ENCODE measurements at regions not wholly inside any gene's neighbourhood (a gene's known extent, or its start where the extent isn't known, plus 50 kb on each side); places are given as distances from the start of the nearest gene placed in this dataset.
"Not testable (repeated sequence)": the region's sequence is repeated elsewhere in the genome, so short reads cannot be mapped to it uniquely, and the experiment has no call there.

DNA sequence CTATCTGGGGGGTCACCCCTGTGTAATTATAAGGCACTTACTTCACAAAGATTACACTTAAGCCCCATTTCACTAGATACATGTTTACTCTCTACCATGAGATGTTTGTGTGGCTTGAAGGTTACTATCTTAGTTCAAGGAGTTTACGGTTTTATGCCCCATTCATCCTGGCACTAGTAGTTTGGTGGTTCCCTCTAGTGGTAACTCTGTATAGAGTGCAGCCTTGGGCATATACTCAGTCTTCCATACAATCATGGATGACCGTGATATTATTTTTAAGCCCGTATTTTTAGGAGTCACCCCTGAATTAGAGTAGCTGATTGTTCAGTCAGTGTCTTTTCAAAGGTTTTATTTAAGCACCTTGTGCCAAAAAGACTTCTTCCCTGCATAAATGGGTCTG lies 109.9 kb upstream of the FAM47C start:
- in situ Hi-C loops (cut with HindIII; ENCODE audit: low pct_ligation_motif_present, low pct_unique_long_range_greater_than_20kb, low sequenced_read_pairs), result no loop called here
- DNase-seq, result peak; percentile 4

DNA sequence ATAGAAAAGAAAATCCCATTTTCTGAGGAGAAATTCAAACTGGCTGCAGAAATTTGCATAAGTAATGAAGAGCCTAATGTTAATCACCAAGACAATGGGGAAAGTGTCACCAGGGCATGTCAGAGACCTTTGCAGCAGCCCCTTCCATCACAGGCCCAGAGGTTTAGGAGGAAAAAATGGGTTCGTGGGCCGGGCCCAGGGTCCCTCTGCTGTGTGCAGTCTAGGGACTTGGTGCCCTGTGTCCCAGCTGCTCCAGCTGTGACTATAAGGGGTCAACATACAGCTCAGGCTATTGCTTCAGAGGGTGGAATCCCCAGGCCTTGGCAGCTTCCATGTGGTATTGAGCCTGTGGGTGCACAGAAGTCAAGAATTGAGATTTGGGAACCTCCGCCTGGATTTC lies 103.6 kb upstream of the FAM47C start:
- in situ Hi-C loops (cut with HindIII; ENCODE audit: low pct_ligation_motif_present, low pct_unique_long_range_greater_than_20kb, low sequenced_read_pairs), result not testable (repeated sequence)

DNA sequence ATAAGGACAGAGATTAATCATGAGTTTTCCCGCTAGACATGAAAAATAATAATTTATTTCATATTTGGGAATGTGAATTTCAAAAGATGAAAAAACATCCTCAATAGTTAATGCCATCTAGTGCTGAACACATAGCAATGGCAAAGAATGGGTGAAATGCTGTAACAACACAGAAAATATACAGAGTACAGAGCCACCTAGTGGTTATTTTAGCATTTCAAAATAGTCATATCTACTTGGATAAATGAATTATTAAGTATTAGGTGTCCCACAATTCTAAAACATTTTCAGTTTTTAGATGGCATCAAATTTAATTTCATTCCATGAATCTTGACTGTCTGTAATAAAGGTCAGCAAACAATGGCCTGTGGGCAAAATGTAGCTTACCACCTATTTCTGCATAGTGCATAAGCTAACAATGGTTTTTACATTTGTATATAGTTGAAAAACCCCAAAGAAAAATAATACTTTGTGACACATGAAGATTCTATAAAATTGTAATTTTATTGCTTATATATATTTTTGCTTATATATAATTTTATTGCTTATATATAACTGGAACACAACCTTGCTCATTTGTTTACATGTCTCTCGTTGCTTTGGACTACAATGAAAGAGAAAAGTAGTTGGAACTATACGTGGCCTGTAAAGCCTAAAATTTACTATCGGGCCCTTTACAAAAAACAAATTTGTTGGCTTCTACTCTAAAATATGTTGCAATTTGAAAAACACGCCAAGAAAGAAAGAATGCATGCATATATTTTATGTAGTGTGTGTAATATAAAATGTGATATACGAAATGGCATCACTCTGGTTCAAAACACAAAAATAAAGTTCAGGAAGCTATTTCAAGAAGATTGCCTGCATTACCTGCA lies 99.1 kb upstream of the FAM47C start:
- DNase-seq, result peak; percentile 34
- in situ Hi-C loops (cut with HindIII; ENCODE audit: low pct_ligation_motif_present, low pct_unique_long_range_greater_than_20kb, low sequenced_read_pairs), result no loop called here

More for the DNA sequence above, 103.6 kb upstream of the FAM47C start:
- not testable (repeated sequence) for DNase-seq

DNA sequence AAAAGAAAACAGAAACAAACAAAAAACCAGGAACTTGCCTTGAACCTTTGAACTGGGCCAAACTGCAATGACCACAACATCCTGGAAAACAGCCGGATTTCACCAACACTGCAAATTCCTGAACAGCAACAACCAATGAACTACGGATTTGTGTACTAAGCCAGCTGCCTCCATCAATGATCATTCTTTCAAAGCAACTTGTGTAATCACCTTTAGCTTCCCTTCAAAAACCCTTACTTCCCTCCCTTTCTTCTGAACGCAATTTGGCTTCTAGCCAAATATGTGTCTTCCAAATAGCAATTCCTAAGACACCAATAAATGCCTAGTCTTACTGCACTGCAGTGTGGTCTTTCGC lies 98.5 kb upstream of the FAM47C start:
- DNase-seq, result no peak
- in situ Hi-C loops (cut with HindIII; ENCODE audit: low pct_ligation_motif_present, low pct_unique_long_range_greater_than_20kb, low sequenced_read_pairs), result no loop called here

DNA sequence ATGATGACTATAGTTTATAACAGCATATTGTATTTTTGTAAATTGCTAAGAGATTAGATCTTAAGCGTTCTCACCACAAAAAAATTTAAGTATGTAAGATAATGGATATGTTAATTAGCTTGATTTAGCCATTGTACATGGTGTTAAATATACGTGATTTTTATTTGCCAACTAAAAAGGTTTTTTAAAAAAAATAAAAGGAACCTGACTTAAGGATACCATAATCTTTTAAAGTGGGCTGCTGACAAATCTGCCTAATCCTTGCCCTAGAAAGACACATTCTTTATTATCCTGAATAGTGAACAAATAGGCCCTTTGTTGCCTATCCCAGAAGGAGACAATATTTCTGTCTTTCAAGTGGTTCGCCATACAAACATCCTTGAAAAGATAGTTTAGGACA lies 94.6 kb upstream of the FAM47C start:
- DNase-seq, result no peak
- in situ Hi-C loops (cut with HindIII; ENCODE audit: low pct_ligation_motif_present, low pct_unique_long_range_greater_than_20kb, low sequenced_read_pairs), result no loop called here

DNA sequence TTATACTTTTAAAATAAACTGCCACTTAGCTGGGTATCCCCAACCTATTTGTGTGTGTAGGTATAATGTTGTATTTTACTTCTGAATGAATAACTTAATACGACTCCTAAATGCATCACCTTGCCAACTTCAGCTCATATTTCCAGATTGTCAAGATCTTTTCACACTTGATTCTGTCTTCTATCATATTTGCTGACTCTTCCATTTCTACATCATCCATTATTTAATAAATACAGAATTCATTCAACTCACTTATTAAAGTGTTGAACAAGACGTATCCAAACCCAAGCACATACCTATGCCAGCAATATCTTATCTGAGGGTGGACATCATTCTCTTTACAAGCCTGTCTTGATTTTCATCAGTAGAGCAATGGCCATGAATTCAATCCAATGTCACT lies 91.2 kb upstream of the FAM47C start:
- no peak for DNase-seq
- in situ Hi-C loops (cut with HindIII; ENCODE audit: low pct_ligation_motif_present, low pct_unique_long_range_greater_than_20kb, low sequenced_read_pairs), result no loop called here

DNA sequence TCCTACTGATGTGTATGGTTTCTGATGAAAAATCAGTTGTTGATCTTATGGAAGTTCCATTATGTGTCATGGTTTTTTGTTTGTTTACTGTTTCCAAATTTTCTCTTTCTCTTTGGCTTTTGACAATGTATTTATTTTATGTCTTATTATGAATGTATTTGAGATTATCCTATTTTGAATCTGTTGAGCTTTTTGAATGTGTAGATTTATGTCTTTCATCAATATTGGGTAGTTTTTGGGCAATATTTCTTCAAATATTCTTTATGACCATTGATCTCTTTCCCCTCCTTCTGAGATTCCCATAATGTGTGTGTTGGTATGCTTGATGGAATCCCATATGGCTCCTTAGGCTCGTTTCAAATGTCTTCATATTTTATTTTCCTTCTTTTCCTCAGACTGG lies 80.5 kb upstream of the FAM47C start:
- no peak for DNase-seq
- in situ Hi-C loops (cut with HindIII; ENCODE audit: low pct_ligation_motif_present, low pct_unique_long_range_greater_than_20kb, low sequenced_read_pairs), result no loop called here

DNA sequence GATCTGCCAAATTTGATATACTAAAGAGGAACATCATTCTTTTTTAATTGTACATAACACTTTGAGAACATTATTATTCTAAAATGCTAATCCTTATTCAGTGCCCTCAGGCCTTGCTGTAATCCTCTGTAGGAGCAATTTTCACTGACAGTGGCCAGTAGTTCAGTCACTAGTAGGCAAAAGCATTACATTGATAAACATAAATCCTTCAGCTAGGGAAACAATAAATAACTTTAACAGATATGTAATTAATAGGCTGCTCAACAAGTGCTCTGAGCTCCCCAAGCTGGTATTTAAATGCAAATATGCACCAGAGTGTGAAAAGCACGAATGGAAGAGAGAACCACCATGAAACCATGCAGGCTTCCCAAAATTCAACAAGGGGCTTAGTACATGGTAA lies 77.7 kb upstream of the FAM47C start:
- DNase-seq, result no peak
- in situ Hi-C loops (cut with HindIII; ENCODE audit: low pct_ligation_motif_present, low pct_unique_long_range_greater_than_20kb, low sequenced_read_pairs), result no loop called here

DNA sequence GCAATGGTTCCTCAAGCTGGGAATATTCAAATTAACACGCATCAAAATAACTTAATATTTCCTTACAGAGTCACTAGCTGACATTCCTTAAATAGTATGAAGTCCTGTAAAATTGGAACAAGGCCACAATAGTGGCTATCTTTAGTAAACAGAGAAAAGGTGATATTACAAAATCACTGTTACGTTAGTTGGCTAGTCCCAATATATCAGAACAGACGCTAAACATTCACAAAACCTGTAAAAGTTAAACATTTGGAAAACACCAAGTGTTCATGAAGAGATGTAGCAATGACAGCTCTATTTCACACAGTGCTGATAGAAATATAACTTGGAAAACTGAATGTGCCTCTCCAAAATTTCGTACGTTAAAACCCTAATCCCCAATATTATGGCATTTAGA lies 61.0 kb upstream of the FAM47C start:
- no peak for DNase-seq

DNA sequence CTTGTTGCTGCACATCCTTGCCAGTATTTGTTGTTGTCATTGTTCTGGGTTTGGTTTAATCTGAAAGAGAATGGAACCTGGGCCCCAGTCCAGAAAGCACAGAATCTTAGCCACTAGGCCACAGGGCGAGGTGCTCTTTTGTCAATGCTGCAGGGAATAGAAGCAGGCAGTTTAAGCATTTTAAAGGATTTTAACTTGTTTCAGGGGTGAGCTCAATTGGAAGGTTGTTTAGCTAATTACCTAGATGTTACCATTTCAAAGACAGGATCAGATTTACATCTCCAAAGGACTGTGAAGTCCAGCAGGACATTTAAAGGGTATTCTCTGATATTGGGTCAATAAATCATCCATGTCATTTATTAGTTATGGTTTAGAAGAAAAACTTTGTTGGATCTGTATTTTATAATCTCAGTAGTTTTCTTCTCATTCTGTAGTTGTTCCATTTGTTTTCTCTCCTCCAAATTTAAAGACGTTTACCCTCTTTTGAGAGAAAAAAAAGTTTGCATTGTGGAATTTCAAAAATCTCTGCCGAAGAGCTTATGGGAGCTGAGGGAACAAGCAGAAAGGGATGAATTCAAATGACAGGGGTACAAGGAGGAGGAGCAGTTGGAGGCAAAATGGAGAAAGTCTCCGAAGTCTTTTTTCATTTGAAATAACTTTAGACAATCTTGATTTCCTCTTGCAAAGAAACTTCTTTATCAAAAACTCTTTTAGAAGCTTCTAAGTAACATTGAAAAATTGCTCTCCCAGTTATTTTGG lies 57.5 kb upstream of the FAM47C start:
- no peak for DNase-seq
- in situ Hi-C loops (cut with HindIII; ENCODE audit: low pct_ligation_motif_present, low pct_unique_long_range_greater_than_20kb, low sequenced_read_pairs), result no loop called here

More for the DNA sequence above, 61.0 kb upstream of the FAM47C start:
- in situ Hi-C loops (cut with HindIII; ENCODE audit: low pct_ligation_motif_present, low pct_unique_long_range_greater_than_20kb, low sequenced_read_pairs), result no loop called here

DNA sequence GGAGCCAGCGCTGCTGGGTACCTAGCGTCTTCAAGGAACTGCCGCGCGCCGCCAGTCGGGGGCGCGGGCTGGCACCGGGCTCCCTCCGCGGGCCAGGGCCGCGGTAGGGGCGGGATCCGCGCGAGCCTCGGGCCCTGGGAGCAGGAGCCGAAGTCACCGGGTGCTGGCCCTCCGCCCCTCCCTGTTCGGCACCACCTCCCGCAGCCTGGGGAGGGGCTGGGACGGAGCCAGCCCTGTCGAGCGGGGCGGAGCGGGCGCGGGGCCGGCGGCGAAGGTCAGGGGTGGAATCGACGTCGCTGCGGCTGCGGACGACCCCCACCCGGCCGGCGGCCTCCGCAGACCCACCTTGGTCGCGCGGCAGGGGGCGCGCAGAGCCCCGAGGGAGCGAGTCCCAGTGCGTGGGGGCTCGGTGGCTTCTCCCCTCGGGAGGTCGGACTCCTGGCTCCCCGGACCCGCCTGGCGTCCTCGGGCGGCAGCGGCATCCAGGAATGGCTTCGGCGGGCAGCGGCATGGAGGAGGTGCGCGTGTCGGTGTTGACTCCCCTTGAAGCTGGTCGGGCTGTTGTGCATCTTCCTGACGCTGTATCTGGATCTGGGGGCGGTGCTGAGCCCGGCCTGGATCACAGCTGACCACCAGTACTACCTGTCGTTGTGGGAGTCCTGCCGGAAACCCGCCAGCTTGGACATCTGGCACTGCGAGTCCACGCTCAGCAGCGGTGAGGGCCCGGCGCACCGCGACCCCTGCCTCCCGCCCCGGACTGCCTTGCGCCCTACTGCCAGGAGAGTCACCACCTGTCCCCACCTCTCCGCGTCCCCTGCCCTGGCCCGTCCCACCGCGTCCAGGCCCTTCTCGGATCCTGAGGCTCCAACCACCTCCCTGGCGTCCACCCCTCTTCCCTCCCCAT lies 50.5 kb upstream of the FAM47C start:
- DNase-seq, result peak; percentile 39
- in situ Hi-C loops (cut with HindIII; ENCODE audit: low pct_ligation_motif_present, low pct_unique_long_range_greater_than_20kb, low sequenced_read_pairs), result no loop called here
